ENCODE measurements at regions not wholly inside any gene's neighbourhood (a gene's known extent, or its start where the extent isn't known, plus 50 kb on each side); places are given as distances from the start of the nearest gene placed in this dataset.

GRCh38 chr6:85382541-85382940, 67.3 kb upstream of the NT5E start:
- ChIA-PET CTCF (no interaction called here), POLR2A (no interaction called here)
- TF ChIP-seq TCF7L2 (IDR thresholded peaks at IDR 0.05; ENCODE audit: low read depth, low read length): no peak
- TF ChIP-seq POLR2AphosphoS5 (IDR thresholded peaks at IDR 0.05; ENCODE audit: low read depth, low read length): no peak
- TF ChIP-seq CTCF (IDR thresholded peaks at IDR 0.05): no peak
- TF ChIP-seq REST (IDR thresholded peaks at IDR 0.05; ENCODE audit: insufficient read depth in 1 of 2, low read depth in 2 of 2, low read length in 1 of 2): no peak
- TF ChIP-seq SIN3A (IDR thresholded peaks at IDR 0.05; ENCODE audit: borderline replicate concordance, insufficient read depth, low read depth, low read length): no peak
- intact Hi-C loops (cut with micrococcal nuclease; ENCODE audit: unreplicated experiment): no loop called here
- no peak overlapping the region for H3K27ac ChIP-seq (ENCODE audit: low read length)
- H3K36me3 ChIP-seq (ENCODE audit: control insufficient read depth, insufficient read depth, low read length): no peaks in the 10 kb centered on the region
- H3K4me1 ChIP-seq (ENCODE audit: control insufficient read depth, insufficient read depth, low read length): no peaks in the 10 kb centered on the region
- no peak overlapping the region for H3K4me3 ChIP-seq (ENCODE audit: low read depth in 2 of 2, low read length in 2 of 2)
- no peaks in the 10 kb centered on the region for H3K27me3 ChIP-seq (ENCODE audit: control insufficient read depth, insufficient read depth, low read length)
- in situ Hi-C loops (cut with HindIII; ENCODE audit: low pct_unique_long_range_greater_than_20kb, low sequenced_read_pairs): no loop called here
- no TSS peak for BruUV-seq (replicated peaks)
- DNase-seq (ENCODE audit: low read depth, low spot score) (no peak), ATAC-seq (no peak)
- H3K9me3 ChIP-seq (ENCODE audit: control insufficient read depth, insufficient read depth, low read depth, low read length): no peaks in the 10 kb centered on the region

GRCh38 chr6:85372915-85373270, 77.0 kb upstream of the NT5E start:
- H3K27ac ChIP-seq (ENCODE audit: low read length): no peak overlapping the region
- POLR2A ChIA-PET: no interaction called here
- H3K4me3 ChIP-seq (ENCODE audit: low read depth in 2 of 2, low read length in 2 of 2): no peak overlapping the region
- CTCF ChIA-PET: no interaction called here
- in situ Hi-C loops (cut with HindIII; ENCODE audit: low pct_unique_long_range_greater_than_20kb, low sequenced_read_pairs) (no loop called here), intact Hi-C loops (cut with micrococcal nuclease; ENCODE audit: unreplicated experiment) (no loop called here)
- no peak for ATAC-seq
- no peaks in the 10 kb centered on the region for H3K9me3 ChIP-seq (ENCODE audit: control insufficient read depth, insufficient read depth, low read depth, low read length)
- no TSS peak for BruUV-seq (replicated peaks)
- DNase-seq (ENCODE audit: low read depth, low spot score): no peak
- no peaks in the 10 kb centered on the region for H3K27me3 ChIP-seq (ENCODE audit: control insufficient read depth, insufficient read depth, low read length)
- H3K4me1 ChIP-seq (ENCODE audit: control insufficient read depth, insufficient read depth, low read length): no peaks in the 10 kb centered on the region
- TF ChIP-seq CTCF (IDR thresholded peaks at IDR 0.05): no peak
- TF ChIP-seq TCF7L2 (IDR thresholded peaks at IDR 0.05; ENCODE audit: low read depth, low read length): no peak
- TF ChIP-seq POLR2AphosphoS5 (IDR thresholded peaks at IDR 0.05; ENCODE audit: low read depth, low read length): no peak
- no peak for TF ChIP-seq REST (IDR thresholded peaks at IDR 0.05; ENCODE audit: insufficient read depth in 1 of 2, low read depth in 2 of 2, low read length in 1 of 2)
- TF ChIP-seq SIN3A (IDR thresholded peaks at IDR 0.05; ENCODE audit: borderline replicate concordance, insufficient read depth, low read depth, low read length): no peak
- H3K36me3 ChIP-seq (ENCODE audit: control insufficient read depth, insufficient read depth, low read length): no peaks in the 10 kb centered on the region
